K562 (cell line): ENCODE measurements at regions not wholly inside any gene's neighbourhood (a gene's known extent, or its start where the extent isn't known, plus 50 kb on each side); places are given as distances from the start of the nearest gene placed in this dataset.

ENCODE experiments used
- CBFA2T2 ChIP-seq: fragments of 450-650 bp; conservative IDR thresholded peaks from 2 replicates; pipeline ENCODE4 v1.6.1; 2017; ENCODE audit warnings: mild to moderate bottlenecking
- DNMT1 ChIP-seq: fragments of 450-650 bp; IDR thresholded peaks from 2 replicates; pipeline ENCODE4 v1.6.1; 2016; ENCODE audit warnings: antibody characterized with exemption, mild to moderate bottlenecking
- GABPB1 ChIP-seq: sonication (generic); formaldehyde crosslinking; IDR thresholded peaks from 2 replicates; pipeline ENCODE4 v1.8.0; 2022; ENCODE audit warnings: mild to moderate bottlenecking, missing genetic modification reagents
- GTF2E2 ChIP-seq: fragments of 200-800 bp; sonication (Bioruptor generic); IDR thresholded peaks from 2 replicates; pipeline ENCODE4 v1.6.1; 2016; ENCODE audit warnings: missing genetic modification characterization, missing compliant biosample characterization
- KLF16 ChIP-seq: IDR thresholded peaks from 2 replicates; pipeline ENCODE4 v1.6.1; 2016; ENCODE audit warnings: antibody characterized with exemption
- MAZ ChIP-seq, 2 experiments: fragments of 450-650 bp in 1 of 2; sonication (generic) in 1 of 2; formaldehyde crosslinking; IDR thresholded peaks in 1 of 2; conservative IDR thresholded peaks in 1 of 2; 2 replicates each; pipeline versions ENCODE4 v1.4.0 to v1.5.0; 2020; ENCODE audit warnings: mild to moderate bottlenecking in 1 of 2, missing genetic modification reagents in 1 of 2
- NFRKB ChIP-seq: fragments of 450-650 bp; IDR thresholded peaks from 2 replicates; pipeline ENCODE4 v1.6.1; 2016; ENCODE audit warnings: low read depth
- POU5F1 ChIP-seq: fragments of 150-350 bp; IDR thresholded peaks from 2 replicates; pipeline ENCODE4 v1.6.1; 2014; ENCODE audit warnings: borderline replicate concordance, low read length, low read depth, mild to moderate bottlenecking; ENCODE audit not compliant: partially characterized antibody
- SMARCA4 ChIP-seq: fragments of 450-650 bp; IDR thresholded peaks from 2 replicates; pipeline ENCODE4 v1.6.1; 2016
- ZNF583 ChIP-seq: fragments of 250-450 bp; sonication (Bioruptor Pico); IDR thresholded peaks from 2 replicates; pipeline ENCODE4 v1.4.0; 2020
- TF ChIP-seq, protein P1 (sequence below): fragments of 450-650 bp; IDR thresholded peaks from 2 replicates; pipeline ENCODE4 v1.6.1; 2016; ENCODE audit warnings: low read depth
- TF ChIP-seq, protein P2 (sequence below): fragments of 250-450 bp; sonication (Bioruptor Pico); IDR thresholded peaks from 2 replicates; pipeline ENCODE4 v1.9.0; 2021; ENCODE audit warnings: mild to moderate bottlenecking
- TF ChIP-seq, protein P3 (sequence below): sonication (generic); formaldehyde crosslinking; IDR thresholded peaks from 2 replicates; pipeline ENCODE4 v1.8.0; 2023; ENCODE audit warnings: mild to moderate bottlenecking, missing genetic modification reagents
- TF ChIP-seq, protein P4 (sequence below): IDR thresholded peaks from 2 replicates; pipeline ENCODE4 v1.6.1; 2016; ENCODE audit warnings: missing genetic modification characterization, missing compliant biosample characterization

- TF ChIP-seq GABPB1 (CRISPR knock-in tag) (no peak), KLF16 (no peak), ZNF583 (no peak), MAZ (CRISPR knock-in tag; conservative IDR thresholded peaks at IDR 0.05 in 1 of 2, IDR thresholded peaks at IDR 0.05 in 1 of 2) (peak; percentile 14 to 56; a peak in 2 of 4 replicates), CBFA2T2 (no peak), NFRKB (no peak), DNMT1 (no peak), POU5F1 (no peak), SMARCA4 (peak; percentile 13; the same call in 1 of the 2 replicates), GTF2E2 (tag) (no peak)
- TF ChIP-seq, protein P1, sequence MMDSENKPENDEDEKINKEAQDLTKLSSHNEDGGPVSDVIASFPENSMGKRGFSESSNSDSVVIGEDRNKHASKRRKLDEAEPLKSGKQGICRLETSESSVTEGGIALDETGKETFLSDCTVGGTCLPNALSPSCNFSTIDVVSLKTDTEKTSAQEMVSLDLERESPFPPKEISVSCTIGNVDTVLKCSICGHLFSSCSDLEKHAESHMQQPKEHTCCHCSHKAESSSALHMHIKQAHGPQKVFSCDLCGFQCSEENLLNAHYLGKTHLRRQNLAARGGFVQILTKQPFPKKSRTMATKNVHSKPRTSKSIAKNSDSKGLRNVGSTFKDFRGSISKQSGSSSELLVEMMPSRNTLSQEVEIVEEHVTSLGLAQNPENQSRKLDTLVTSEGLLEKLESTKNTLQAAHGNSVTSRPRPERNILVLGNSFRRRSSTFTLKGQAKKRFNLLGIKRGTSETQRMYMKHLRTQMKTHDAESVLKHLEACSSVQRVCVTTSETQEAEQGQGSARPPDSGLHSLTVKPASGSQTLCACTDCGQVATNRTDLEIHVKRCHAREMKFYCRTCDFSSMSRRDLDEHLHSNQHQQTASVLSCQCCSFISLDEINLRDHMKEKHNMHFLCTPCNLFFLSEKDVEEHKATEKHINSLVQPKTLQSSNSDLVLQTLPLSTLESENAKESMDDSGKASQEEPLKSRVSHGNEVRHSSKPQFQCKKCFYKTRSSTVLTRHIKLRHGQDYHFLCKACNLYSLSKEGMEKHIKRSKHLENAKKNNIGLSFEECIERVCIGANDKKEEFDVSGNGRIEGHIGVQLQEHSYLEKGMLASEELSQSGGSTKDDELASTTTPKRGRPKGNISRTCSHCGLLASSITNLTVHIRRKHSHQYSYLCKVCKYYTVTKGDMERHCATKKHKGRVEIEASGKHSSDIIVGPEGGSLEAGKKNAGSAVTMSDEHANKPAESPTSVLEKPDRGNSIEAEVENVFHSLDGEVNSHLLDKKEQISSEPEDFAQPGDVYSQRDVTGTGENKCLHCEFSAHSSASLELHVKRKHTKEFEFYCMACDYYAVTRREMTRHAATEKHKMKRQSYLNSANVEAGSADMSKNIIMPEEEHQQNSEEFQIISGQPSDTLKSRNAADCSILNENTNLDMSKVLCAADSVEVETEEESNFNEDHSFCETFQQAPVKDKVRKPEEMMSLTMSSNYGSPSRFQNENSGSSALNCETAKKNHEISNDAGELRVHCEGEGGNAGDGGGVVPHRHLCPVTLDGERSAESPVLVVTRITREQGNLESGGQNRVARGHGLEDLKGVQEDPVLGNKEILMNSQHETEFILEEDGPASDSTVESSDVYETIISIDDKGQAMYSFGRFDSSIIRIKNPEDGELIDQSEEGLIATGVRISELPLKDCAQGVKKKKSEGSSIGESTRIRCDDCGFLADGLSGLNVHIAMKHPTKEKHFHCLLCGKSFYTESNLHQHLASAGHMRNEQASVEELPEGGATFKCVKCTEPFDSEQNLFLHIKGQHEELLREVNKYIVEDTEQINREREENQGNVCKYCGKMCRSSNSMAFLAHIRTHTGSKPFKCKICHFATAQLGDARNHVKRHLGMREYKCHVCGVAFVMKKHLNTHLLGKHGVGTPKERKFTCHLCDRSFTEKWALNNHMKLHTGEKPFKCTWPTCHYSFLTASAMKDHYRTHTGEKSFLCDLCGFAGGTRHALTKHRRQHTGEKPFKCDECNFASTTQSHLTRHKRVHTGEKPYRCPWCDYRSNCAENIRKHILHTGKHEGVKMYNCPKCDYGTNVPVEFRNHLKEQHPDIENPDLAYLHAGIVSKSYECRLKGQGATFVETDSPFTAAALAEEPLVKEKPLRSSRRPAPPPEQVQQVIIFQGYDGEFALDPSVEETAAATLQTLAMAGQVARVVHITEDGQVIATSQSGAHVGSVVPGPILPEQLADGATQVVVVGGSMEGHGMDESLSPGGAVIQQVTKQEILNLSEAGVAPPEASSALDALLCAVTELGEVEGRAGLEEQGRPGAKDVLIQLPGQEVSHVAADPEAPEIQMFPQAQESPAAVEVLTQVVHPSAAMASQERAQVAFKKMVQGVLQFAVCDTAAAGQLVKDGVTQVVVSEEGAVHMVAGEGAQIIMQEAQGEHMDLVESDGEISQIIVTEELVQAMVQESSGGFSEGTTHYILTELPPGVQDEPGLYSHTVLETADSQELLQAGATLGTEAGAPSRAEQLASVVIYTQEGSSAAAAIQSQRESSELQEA: no peak
- TF ChIP-seq, protein P2, sequence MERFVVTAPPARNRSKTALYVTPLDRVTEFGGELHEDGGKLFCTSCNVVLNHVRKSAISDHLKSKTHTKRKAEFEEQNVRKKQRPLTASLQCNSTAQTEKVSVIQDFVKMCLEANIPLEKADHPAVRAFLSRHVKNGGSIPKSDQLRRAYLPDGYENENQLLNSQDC: no peak
- TF ChIP-seq, protein P3, sequence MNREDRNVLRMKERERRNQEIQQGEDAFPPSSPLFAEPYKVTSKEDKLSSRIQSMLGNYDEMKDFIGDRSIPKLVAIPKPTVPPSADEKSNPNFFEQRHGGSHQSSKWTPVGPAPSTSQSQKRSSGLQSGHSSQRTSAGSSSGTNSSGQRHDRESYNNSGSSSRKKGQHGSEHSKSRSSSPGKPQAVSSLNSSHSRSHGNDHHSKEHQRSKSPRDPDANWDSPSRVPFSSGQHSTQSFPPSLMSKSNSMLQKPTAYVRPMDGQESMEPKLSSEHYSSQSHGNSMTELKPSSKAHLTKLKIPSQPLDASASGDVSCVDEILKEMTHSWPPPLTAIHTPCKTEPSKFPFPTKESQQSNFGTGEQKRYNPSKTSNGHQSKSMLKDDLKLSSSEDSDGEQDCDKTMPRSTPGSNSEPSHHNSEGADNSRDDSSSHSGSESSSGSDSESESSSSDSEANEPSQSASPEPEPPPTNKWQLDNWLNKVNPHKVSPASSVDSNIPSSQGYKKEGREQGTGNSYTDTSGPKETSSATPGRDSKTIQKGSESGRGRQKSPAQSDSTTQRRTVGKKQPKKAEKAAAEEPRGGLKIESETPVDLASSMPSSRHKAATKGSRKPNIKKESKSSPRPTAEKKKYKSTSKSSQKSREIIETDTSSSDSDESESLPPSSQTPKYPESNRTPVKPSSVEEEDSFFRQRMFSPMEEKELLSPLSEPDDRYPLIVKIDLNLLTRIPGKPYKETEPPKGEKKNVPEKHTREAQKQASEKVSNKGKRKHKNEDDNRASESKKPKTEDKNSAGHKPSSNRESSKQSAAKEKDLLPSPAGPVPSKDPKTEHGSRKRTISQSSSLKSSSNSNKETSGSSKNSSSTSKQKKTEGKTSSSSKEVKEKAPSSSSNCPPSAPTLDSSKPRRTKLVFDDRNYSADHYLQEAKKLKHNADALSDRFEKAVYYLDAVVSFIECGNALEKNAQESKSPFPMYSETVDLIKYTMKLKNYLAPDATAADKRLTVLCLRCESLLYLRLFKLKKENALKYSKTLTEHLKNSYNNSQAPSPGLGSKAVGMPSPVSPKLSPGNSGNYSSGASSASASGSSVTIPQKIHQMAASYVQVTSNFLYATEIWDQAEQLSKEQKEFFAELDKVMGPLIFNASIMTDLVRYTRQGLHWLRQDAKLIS (CRISPR knock-in tag): no peak
- TF ChIP-seq, protein P4, sequence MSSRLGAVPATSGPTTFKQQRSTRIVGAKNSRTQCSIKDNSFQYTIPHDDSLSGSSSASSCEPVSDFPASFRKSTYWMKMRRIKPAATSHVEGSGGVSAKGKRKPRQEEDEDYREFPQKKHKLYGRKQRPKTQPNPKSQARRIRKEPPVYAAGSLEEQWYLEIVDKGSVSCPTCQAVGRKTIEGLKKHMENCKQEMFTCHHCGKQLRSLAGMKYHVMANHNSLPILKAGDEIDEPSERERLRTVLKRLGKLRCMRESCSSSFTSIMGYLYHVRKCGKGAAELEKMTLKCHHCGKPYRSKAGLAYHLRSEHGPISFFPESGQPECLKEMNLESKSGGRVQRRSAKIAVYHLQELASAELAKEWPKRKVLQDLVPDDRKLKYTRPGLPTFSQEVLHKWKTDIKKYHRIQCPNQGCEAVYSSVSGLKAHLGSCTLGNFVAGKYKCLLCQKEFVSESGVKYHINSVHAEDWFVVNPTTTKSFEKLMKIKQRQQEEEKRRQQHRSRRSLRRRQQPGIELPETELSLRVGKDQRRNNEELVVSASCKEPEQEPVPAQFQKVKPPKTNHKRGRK (tag): no peak
These were observed 177.6 kb upstream of the NAMPT start (continued) for GRCh38 chr7:106462365-106462859.
